GM18951 (cell line): ENCODE measurements at regions not wholly inside any gene's neighbourhood (a gene's known extent, or its start where the extent isn't known, plus 50 kb on each side); places are given as distances from the start of the nearest gene placed in this dataset.
"Not testable (repeated sequence)": the region's sequence is repeated elsewhere in the genome, so short reads cannot be mapped to it uniquely, and the experiment has no call there.

Source experiments
- POLR2A ChIP-seq: IDR thresholded peaks from 4 replicates; pipeline ENCODE4 v1.6.1; 2011; ENCODE audit warnings: mild to moderate bottlenecking; ENCODE audit not compliant: insufficient read length, insufficient read depth; ENCODE audit errors: extremely low read depth
- in situ Hi-C: fragments of 300-500 bp; cut with MboI; formaldehyde crosslinking; loops from one replicate; pipeline ENCODE4 v1.12.0; 2022; ENCODE audit warnings: low sequenced_read_pairs, mixed read lengths, inconsistent platforms; ENCODE audit not compliant: unreplicated experiment

DNA sequence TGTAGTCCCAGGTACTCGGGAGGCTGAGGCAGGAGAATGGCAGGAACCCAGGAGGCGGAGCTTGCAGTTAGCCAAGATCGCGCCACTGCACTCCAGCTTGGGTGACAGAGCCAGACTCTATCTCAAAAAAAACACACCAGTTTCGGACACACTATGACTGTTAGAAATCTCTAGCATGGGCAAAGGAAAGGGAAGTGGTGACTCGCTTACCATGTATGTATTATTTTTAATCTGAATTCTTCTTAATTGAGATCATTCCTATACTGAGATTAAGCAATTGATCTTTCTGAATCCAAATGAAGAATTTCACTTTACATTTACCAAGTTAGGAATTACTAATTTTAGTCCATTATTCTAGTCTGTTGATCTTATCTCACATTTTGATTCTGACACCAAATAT is 459.2 kb upstream of the ALCAM start:
- in situ Hi-C loops: no loop called here
- TF ChIP-seq POLR2A: no peak

DNA sequence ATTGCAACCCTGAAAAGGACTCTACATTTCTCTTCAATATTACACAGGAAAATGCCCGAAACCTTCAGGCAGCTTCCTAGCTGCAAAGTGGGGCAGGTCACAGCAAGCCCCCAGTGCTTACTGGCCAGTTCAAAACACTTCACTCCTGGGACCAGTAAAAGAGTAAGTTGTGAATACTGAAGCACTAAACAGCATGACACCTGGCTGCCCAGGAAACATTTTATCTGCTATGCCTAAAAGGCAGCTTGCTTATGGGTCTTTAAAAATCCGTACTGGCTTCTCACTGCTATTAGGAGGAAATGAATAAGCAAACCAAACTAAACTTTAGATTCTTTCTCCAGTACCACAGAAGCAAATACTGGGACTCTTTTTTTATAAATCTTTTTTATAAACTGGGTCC is 457.9 kb upstream of the ALCAM start:
- no peak for TF ChIP-seq POLR2A
- in situ Hi-C loops: no loop called here

DNA sequence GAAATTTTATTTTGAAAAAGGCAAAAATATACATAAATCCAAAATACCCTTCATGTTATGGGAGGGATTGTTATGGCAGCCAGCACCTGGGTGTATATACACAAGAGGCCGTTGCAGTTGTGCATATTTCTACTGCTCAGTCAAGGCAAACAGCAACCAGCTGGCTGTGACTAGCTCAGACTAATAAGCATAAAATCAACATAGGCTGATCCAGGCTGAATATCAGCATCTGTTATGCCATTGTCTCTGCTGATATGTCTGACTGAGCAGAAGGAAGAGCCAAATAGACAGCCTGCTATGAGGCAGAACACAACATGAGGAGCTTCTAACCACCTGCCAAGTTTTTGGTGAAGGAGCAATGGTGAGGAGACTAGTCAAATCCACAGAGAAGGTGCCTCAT is 457.5 kb upstream of the ALCAM start:
- TF ChIP-seq POLR2A: no peak
- in situ Hi-C loops: no loop called here

DNA sequence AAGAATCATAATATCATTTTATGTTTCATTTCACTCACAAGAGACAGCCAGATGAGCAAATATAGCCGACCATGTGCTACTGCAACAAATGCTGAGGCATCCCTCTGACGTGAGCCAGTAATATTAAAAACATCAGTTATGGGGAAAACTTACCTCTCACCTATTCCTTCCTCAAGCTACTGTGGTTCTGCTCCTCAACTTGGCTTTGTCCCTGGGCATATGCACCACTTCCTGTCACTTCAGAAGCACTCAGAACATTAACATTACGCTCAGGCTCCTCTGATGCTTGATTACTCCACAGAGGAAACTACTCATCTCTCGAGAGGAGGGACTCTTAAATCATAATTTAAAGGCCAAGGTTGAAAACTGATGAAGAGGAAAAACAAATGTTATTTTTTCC is 457.0 kb upstream of the ALCAM start:
- in situ Hi-C loops: no loop called here
- no peak for TF ChIP-seq POLR2A

DNA sequence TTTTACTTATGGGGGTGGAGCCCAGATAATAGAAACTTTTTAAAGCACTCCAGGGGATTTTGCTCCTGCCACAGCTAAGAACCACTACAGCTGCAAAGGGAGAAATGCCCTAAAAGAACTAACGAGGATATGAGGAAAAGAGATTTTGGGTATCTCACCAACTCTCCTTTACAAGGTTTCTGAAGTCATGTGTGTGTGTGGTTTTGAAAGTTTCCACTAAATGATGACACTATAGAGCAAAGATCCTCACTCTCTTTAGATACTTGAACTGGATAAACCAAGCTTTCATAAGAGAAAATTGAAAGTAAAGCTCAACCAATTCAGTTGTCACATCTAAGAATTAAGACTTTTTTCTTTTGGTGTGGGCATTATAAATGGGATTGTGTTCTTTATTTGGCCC is 455.3 kb upstream of the ALCAM start:
- in situ Hi-C loops: no loop called here
- TF ChIP-seq POLR2A: no peak

DNA sequence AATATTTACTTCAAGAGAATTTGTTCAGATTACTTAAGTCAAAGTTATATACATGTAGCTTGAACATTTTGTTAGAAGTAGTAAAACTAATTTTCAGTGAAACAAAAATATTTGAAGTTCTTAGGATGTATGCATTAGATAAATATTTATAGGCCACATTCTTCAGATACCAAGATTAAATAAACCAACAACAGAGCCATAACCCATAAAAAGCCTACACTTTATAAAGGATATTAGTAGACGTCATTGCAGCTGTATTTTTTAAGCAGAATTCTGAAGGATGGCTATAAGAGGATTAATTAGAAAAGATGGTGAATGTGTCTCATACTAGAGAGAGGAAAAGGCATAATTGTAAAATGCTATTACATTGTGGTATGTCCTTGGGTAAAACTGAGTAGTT is 449.7 kb upstream of the ALCAM start:
- in situ Hi-C loops: no loop called here
- TF ChIP-seq POLR2A: no peak

DNA sequence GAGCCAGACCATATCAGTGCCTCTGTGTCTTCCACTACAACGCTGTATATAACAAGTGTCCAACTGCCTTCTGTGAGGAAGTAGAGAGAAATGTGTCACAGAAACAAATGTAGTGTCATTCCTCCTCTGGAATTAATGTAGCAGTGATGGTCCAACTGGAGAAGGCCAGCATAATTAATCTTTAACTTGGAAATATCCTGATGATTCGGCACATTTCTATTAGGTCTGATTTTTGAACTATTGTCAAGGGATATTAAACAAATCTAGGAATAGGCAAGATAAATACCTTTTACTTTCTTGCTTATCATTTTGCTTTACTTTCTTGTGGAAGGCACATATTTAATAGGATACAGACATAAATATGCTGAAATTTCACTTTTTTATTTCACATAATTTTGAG is 446.2 kb upstream of the ALCAM start:
- TF ChIP-seq POLR2A: no peak
- in situ Hi-C loops: no loop called here

DNA sequence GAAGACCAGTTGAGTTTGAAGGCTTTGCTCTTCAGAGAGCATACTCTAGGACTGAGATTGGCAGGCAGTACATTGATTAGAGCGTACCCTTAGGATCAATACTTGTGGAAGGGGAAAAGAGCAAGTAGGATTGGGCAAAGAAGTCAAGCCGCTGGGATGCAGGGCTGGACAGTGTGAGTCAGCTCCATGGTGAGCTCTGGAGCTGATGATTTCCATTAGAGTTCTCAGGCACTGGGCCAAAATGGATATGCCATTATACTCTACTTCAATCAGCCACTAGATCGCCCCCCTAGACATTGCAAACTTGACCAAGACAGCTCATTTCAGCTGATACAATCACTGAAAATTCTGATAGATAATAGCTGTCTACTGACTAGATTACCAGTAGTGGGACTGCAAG is 432.7 kb upstream of the ALCAM start:
- in situ Hi-C loops: no loop called here
- TF ChIP-seq POLR2A: no peak

DNA sequence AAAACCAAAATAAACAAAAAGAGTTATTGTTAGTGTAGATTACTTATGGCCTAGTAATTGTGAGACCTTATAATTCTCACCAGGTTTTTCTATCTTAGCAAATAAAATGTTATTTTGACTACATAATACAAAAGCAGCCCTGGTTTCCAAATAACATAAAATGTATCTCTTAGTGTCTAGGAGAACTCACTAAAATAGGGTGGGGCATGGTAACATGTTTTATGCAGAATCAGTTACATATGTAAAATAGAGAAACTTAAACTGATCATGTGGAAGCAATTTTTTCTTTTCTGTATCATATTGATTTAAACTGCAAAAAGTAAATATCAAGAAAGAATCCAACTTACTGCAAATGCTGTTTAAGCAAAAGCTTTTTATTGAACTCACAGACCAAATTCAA is 431.1 kb upstream of the ALCAM start:
- in situ Hi-C loops: no loop called here
- no peak for TF ChIP-seq POLR2A

DNA sequence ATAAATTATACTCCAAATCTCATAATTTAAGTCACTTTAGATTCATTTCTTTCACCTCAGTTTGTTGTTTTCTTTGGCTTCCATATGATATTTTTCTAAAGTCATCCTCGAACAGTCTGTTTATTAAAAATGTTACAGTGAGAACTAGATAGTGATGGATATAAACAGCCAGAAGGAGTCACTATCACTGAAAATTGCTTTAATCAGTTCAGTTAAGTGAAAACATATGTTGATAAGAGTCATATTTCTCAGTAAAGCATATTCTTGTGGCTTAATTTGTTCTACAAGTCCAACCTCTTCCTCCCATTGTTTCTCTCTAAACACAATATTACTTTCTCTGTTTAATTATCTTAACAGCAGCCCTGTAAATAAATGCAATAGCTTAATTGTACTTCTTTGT is 427.5 kb upstream of the ALCAM start:
- in situ Hi-C loops: no loop called here

DNA sequence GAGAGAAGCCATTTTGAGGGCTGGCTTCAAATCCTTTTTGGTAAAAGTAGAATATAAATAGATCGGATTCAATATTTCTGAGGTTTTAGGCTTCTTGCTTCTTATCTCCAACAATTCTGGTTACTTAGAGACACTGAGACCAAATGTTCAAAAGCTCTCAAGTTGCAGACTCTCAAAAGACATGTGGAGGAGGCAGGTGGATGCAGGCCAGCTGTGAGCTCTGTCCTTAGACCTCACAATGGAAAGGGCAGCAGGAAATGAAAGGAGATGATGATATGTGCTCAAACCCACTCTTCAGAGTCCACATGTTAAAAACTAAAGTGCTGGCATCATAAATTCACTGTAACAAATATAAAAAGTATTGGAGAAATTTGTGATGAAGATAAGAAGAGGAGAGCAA is 424.9 kb upstream of the ALCAM start:
- no peak for TF ChIP-seq POLR2A
- in situ Hi-C loops: no loop called here

More for the DNA sequence above, 427.5 kb upstream of the ALCAM start:
- TF ChIP-seq POLR2A: no peak

DNA sequence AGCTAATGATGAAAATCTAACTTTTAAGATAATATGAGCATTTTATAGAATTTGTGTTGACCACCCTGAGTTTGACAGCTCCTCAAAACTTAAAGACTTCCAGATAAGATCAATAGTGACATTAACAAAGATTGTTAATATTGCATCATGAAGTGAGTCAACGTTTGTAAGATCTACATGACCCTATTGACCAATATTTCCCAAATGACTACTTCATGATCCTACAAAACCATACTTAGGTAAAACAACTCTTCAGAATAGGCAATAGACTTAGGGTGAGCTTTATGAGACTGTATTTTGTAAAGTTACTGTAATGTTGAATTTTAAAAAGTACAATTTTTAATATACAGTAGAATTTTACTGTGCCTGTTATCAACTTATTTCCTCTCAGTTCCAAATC is 422.7 kb upstream of the ALCAM start:
- no peak for TF ChIP-seq POLR2A
- in situ Hi-C loops: no loop called here

DNA sequence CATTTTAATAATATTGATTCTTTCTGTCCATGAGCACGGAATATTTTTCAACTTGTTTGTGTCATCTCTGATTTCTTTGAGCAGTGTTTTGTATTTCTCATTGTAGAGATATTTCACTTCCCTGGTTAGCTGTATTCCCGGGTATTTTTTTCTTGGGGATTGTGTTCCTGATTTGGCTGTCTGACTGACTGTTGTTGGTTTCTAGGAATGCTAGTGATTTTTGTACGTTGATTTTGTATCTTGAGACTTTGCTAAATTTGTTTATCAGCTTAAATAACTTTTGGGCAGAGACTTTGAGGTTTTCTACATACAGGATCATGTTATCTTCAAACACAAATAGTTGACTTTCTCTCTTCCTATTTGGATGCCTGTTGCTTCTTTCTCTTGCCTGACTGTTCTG is 418.8 kb upstream of the ALCAM start:
- in situ Hi-C loops: no loop called here
- no peak for TF ChIP-seq POLR2A

DNA sequence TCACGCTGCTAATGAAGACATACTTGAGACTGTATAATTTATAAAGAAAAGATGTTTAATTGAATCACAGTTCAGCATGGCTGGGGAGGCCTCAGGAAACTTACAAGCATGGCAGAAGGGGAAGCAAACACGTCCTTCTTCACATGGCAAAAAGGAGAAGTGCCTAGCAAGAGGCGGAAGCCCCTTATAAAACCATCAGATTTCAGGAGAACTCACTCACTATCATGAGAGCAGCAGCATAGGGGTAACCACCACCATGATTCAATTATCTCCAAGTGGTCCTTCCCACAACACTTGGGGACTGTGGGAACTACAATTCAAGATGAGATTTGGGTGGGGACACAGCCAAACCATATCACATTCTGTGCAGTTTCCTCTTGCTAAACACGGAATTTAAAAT is 416.9 kb upstream of the ALCAM start:
- in situ Hi-C loops: not testable (repeated sequence)

DNA sequence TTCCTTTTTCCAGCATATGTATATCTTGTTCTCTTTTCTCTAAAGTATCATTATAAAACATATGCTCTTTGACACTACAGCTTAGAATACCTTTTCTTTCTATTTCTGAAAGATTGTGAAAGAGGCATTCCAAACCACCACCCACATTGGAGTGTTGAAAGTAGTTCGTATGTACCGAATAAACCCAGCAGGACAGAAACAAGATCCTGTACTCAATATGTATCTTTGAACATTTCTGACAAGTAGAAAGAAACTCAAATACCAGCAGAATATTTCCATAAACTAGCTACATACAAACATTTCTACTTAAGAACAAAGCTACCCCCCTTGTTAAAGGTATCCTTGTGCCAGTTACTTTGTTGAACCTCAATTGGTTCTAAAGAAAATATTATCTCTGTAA is 415.3 kb upstream of the ALCAM start:
- no peak for TF ChIP-seq POLR2A
- in situ Hi-C loops: no loop called here

DNA sequence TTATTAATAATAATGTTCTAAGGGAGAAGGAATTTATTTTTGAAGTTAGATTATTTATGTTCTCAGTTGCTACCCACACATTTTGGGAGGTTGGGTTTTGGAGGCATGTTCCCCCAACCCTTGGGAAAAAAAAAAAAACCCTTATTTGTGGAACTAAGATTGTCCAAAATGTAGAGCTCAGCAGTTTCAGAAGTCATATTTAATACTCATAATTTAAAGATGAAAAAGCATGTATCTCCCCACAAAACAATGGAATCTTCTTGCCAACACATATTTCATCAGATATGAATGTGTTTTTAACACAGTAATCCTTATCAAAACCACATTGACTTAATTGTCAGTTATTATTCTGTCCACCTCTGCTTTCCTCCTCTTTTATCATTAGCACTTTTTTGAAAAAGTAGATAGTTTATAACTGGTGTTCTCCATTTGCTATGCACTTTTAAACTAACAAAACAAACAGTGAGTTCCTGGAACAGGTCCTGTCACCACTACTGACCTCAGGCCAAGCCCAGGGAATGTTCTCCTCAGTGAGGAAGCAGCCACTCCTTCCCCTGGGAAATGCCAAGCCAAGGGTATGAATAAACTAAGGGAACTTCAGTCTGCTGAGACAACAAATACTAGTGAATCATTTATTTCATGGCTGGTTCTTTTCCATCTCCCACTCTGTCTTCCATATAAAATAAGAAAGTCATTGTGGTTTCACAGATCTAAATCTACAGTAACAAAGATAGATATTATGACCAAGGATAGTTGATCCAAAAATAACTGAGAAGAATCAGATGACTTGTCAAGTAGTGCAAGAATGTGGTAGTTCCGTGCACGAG is 414.4 kb upstream of the ALCAM start:
- in situ Hi-C loops: no loop called here
- no peak for TF ChIP-seq POLR2A
